ENCODE measurements at regions not wholly inside any gene's neighbourhood (a gene's known extent, or its start where the extent isn't known, plus 50 kb on each side); places are given as distances from the start of the nearest gene placed in this dataset.

- no peaks in the 10 kb centered on the region; a peak in 1 of 4 replicates for H3K4me1 ChIP-seq (ENCODE audit: control insufficient read depth in 1 of 2, insufficient read depth in 2 of 2, low read depth in 1 of 2, low read length in 1 of 2)
- no peak overlapping the region for H3K9ac ChIP-seq
- H3K36me3 ChIP-seq (replicated peaks in 1 of 2; ENCODE audit: control insufficient read depth in 1 of 2, insufficient read depth in 2 of 2, low read length in 1 of 2): no peaks in the 10 kb centered on the region
- H3K9me2 ChIP-seq: no peaks in the 10 kb centered on the region
- H2AFZ ChIP-seq (ENCODE audit: low read depth): no peak overlapping the region
- H3K27ac ChIP-seq (ENCODE audit: low read depth in 2 of 2, low read length in 1 of 2): no peak overlapping the region
- H3K9me3 ChIP-seq: 0 out of 2 replicates have a peak, but pooled peaks cover 4% of the 10 kb centered on the region
- POLR2A ChIA-PET: no interaction called here
- no peak for DNase-seq
- no peaks in the 10 kb centered on the region for H4K20me1 ChIP-seq (ENCODE audit: insufficient read depth)
- H3K27me3 ChIP-seq (ENCODE audit: insufficient read depth): no peaks in the 10 kb centered on the region
- 33% methylated on average over 1 of the region's 1 CpG for WGBS (ENCODE audit: low lambda C conversion rate)
- H3K79me2 ChIP-seq (ENCODE audit: insufficient read depth): no peaks in the 10 kb centered on the region
- no peak overlapping the region for H3K4me3 ChIP-seq (ENCODE audit: low read depth in 2 of 2, low read length in 1 of 2)
- H3F3A ChIP-seq (replicated peaks; ENCODE audit: insufficient read depth): no peaks in the 10 kb centered on the region
- no peak overlapping the region for H3K4me2 ChIP-seq
- CTCF ChIA-PET: no interaction called here
- TF ChIP-seq POLR2AphosphoS5 (IDR thresholded peaks at IDR 0.05; ENCODE audit: low read depth, low read length) (no peak), ZBTB33 (IDR thresholded peaks at IDR 0.05; ENCODE audit: borderline replicate concordance, low read depth) (no peak), FOXJ3 (CRISPR knock-in tag; IDR thresholded peaks at IDR 0.05) (no peak), IRF3 (IDR thresholded peaks at IDR 0.05; ENCODE audit: low read depth, low read length) (no peak), TEAD4 (IDR thresholded peaks at IDR 0.05; ENCODE audit: borderline replicate concordance, insufficient read depth) (no peak), FOSL2 (IDR thresholded peaks at IDR 0.05; ENCODE audit: borderline replicate concordance, low read depth) (no peak), TCF12 (IDR thresholded peaks at IDR 0.05) (no peak), RXRA (IDR thresholded peaks at IDR 0.05; ENCODE audit: borderline replicate concordance, low read depth) (no peak), FOXM1 (IDR thresholded peaks at IDR 0.05; ENCODE audit: low read depth) (no peak), RAD21 (IDR thresholded peaks at IDR 0.05; ENCODE audit: low read length) (no peak), ELF1 (IDR thresholded peaks at IDR 0.05) (no peak), RFX5 (IDR thresholded peaks at IDR 0.05; ENCODE audit: low read length) (no peak), EP300 (IDR thresholded peaks at IDR 0.05; ENCODE audit: borderline replicate concordance in 1 of 2, low read depth in 1 of 2, low read length in 1 of 2) (no peak), CHD2 (IDR thresholded peaks at IDR 0.05; ENCODE audit: low read length, partially characterized antibody) (no peak), GABPA (IDR thresholded peaks at IDR 0.05; ENCODE audit: low read depth) (no peak), MEF2A (IDR thresholded peaks at IDR 0.05; ENCODE audit: borderline replicate concordance, low read depth) (no peak)
Observed at GRCh38 chr17:52762794-52763167, 604.3 kb upstream of the CA10 start.

GRCh38 chr17:52762147-52762793 is 603.8 kb upstream of the CA10 start:
- no peak overlapping the region for H2AFZ ChIP-seq (ENCODE audit: low read depth)
- ChIA-PET CTCF (no interaction called here), POLR2A (no interaction called here)
- H3K4me2 ChIP-seq: no peak overlapping the region
- H3K27me3 ChIP-seq (ENCODE audit: insufficient read depth): no peaks in the 10 kb centered on the region
- no peak overlapping the region for H3K9ac ChIP-seq
- no peaks in the 10 kb centered on the region for H3K9me2 ChIP-seq
- H3K36me3 ChIP-seq (replicated peaks in 1 of 2; ENCODE audit: control insufficient read depth in 1 of 2, insufficient read depth in 2 of 2, low read length in 1 of 2): no peaks in the 10 kb centered on the region
- no peaks in the 10 kb centered on the region for H3K79me2 ChIP-seq (ENCODE audit: insufficient read depth)
- no peaks in the 10 kb centered on the region for H4K20me1 ChIP-seq (ENCODE audit: insufficient read depth)
- no peaks in the 10 kb centered on the region; a peak in 1 of 4 replicates for H3K4me1 ChIP-seq (ENCODE audit: control insufficient read depth in 1 of 2, insufficient read depth in 2 of 2, low read depth in 1 of 2, low read length in 1 of 2)
- no peak for DNase-seq
- no peak overlapping the region for H3K4me3 ChIP-seq (ENCODE audit: low read depth in 2 of 2, low read length in 1 of 2)
- TF ChIP-seq GATA2 (CRISPR knock-in tag; IDR thresholded peaks at IDR 0.05) (no peak), RCOR1 (IDR thresholded peaks at IDR 0.05; ENCODE audit: low read length) (no peak), SIN3A (IDR thresholded peaks at IDR 0.05; ENCODE audit: borderline replicate concordance, low read depth, low read length) (no peak), SMC3 (IDR thresholded peaks at IDR 0.05; ENCODE audit: low read depth, low read length) (no peak), TEAD4 (IDR thresholded peaks at IDR 0.05; ENCODE audit: borderline replicate concordance, insufficient read depth) (no peak)
- H3K27ac ChIP-seq (ENCODE audit: low read depth in 2 of 2, low read length in 1 of 2): no peak overlapping the region
- no peaks in the 10 kb centered on the region for H3F3A ChIP-seq (replicated peaks; ENCODE audit: insufficient read depth)
- H3K9me3 ChIP-seq: 0 out of 2 replicates have a peak, but pooled peaks cover 4% of the 10 kb centered on the region
- 14% methylated on average over 5 of the region's 5 CpGs for WGBS (ENCODE audit: low lambda C conversion rate)
